Activated CD4-positive, alpha-beta T cell treated with anti-CD3 and anti-CD28 coated beads, Interleukin-2, amount 10 ng/mL, durations not matched to agents 24 days and 14 days (primary cell): ENCODE measurements at regions not wholly inside any gene's neighbourhood (a gene's known extent, or its start where the extent isn't known, plus 50 kb on each side); places are given as distances from the start of the nearest gene placed in this dataset.
A peak's percentile ranks its signal among the peaks of the same experiment; 100 is the strongest.
"Not testable (repeated sequence)": the region's sequence is repeated elsewhere in the genome, so short reads cannot be mapped to it uniquely, and the experiment has no call there.

Experiments used
- DNase-seq: peaks from one replicate; pipeline ENCODE4 v3.0.0; 2022
- H3K27ac Mint-ChIP-seq: one replicate; pipeline ENCODE4 v1.8.0; 2022; ENCODE audit warnings: mild to moderate bottlenecking, mixed read lengths
- H3K27me3 Mint-ChIP-seq: one replicate; pipeline ENCODE4 v1.8.0; 2022; ENCODE audit warnings: mixed read lengths
- H3K36me3 Mint-ChIP-seq: one replicate; pipeline ENCODE4 v1.8.0; 2022; ENCODE audit warnings: low read depth, mild to moderate bottlenecking, mixed read lengths
- H3K4me1 Mint-ChIP-seq: one replicate; pipeline ENCODE4 v1.8.0; 2021; ENCODE audit warnings: mixed read lengths
- H3K4me3 Mint-ChIP-seq: one replicate; pipeline ENCODE4 v1.8.0; 2022; ENCODE audit warnings: mild to moderate bottlenecking, moderate library complexity, mixed read lengths
- H3K9me3 Mint-ChIP-seq: one replicate; pipeline ENCODE4 v1.8.0; 2021; ENCODE audit warnings: mixed read lengths
- intact Hi-C: fragments of 100-400 bp; cut with micrococcal nuclease; formaldehyde crosslinking; loops from one replicate; pipeline ENCODE4 v1.15.1; 2023

DNA sequence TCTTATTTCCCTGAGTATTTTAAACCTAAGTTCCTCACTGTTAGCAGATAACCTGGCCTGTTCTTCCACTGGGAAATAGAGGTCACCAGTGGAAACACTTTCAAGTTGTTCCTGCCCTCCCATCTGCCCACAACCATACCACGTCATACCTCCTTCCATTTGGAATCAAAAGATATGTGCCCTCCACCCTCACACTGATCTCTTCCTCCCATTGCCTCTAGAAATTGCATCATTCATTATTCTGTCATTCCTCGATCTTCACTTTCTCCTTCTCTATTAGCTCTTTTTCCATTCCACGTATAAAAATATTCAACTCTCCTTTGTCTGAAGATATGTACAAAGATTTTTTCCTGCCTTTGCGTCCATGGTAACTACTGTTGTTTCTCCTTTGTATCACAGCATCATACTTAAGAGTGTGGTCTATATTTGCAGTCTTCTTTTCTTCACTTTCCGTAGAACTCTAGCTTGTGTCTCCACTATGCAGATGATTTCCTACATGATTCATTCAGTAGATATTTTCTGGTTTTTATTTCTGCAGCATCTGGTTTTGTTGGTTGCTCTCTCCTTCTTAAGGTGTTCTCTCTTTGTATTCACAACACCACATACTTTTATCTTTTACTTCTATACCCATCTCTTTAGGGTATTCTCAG lies 312.3 kb downstream of the REEP3 start:
- DNase-seq, result no peak
- H3K27me3 Mint-ChIP-seq, result peaks cover 2% of the 10 kb centered on the region
- H3K9me3 Mint-ChIP-seq, result no peaks in the 10 kb centered on the region
- no peak overlapping the region for H3K4me3 Mint-ChIP-seq
- H3K4me1 Mint-ChIP-seq, result no peaks in the 10 kb centered on the region
- no peak overlapping the region for H3K27ac Mint-ChIP-seq
- intact Hi-C loops, result no loop called here
- no peaks in the 10 kb centered on the region for H3K36me3 Mint-ChIP-seq

- H3K27me3 Mint-ChIP-seq, result peaks cover 2% of the 10 kb centered on the region
- no peak overlapping the region for H3K4me3 Mint-ChIP-seq
- no peak for DNase-seq
- no peak overlapping the region for H3K27ac Mint-ChIP-seq
- H3K36me3 Mint-ChIP-seq, result no peaks in the 10 kb centered on the region
- intact Hi-C loops, result no loop called here
- H3K4me1 Mint-ChIP-seq, result no peaks in the 10 kb centered on the region
- no peaks in the 10 kb centered on the region for H3K9me3 Mint-ChIP-seq
Measured at GRCh38 chr10:63836666-63837442, 315.7 kb downstream of the REEP3 start.

DNA sequence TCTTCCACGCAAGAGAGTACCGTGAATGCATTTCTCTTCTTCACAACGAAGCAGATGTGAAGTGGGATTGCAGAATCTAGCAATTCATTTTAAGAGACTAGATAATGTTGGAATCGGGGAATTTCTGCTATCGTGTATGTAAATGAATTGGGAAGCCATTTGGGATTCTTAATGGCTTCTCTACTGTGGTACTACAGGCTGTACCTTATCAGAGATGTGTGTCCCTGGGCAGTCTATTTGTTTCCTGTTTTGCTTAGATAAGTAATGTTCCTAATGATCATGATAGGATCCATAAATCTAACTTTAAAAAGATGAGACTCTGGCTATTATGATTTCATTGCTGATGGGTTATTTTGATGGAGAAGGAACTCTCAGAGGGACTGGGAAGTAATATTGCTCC lies 320.6 kb downstream of the REEP3 start:
- no peak for DNase-seq
- no peaks in the 10 kb centered on the region for H3K4me1 Mint-ChIP-seq
- intact Hi-C loops, result no loop called here
- no peak overlapping the region for H3K27ac Mint-ChIP-seq
- H3K4me3 Mint-ChIP-seq, result no peak overlapping the region
- no peaks in the 10 kb centered on the region for H3K36me3 Mint-ChIP-seq
- peaks cover 2% of the 10 kb centered on the region for H3K27me3 Mint-ChIP-seq
- H3K9me3 Mint-ChIP-seq, result no peaks in the 10 kb centered on the region

- Mint-ChIP-seq H3K4me1 (no peaks in the 10 kb centered on the region), H3K27me3 (no peaks in the 10 kb centered on the region), H3K9me3 (no peaks in the 10 kb centered on the region), H3K27ac (no peak overlapping the region), H3K36me3 (no peaks in the 10 kb centered on the region), H3K4me3 (no peak overlapping the region)
- intact Hi-C loops, result no loop called here
- DNase-seq, result no peak
Measured at GRCh38 chr10:63843107-63843506, 321.9 kb downstream of the REEP3 start.

GRCh38 chr10:63848871-63849270 lies 327.7 kb downstream of the REEP3 start:
- H3K9me3 Mint-ChIP-seq, H3K36me3 Mint-ChIP-seq, H3K4me1 Mint-ChIP-seq, H3K27me3 Mint-ChIP-seq, intact Hi-C loops, DNase-seq, H3K4me3 Mint-ChIP-seq, H3K27ac Mint-ChIP-seq: not testable (repeated sequence)

DNA sequence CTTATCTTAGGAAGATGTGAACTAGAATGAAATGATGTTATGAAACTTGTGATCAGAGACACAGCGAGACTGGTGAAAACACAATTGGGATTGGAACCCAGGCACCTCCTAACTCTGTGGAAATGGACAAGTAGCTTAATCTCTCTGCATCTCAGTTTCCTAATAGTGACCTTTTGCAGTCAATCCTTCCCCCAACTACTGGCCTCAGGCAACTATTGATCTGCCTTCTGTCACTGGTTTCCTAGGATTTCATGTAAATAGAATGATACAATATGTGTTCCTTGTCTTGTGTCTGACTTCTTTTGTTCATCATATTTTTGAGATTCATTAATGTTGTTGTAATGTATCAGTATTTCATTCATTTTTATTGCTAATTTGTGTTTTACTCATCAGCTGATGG lies 341.7 kb downstream of the REEP3 start:
- H3K27ac Mint-ChIP-seq, result no peak overlapping the region
- intact Hi-C loops, result no loop called here
- H3K36me3 Mint-ChIP-seq, result no peaks in the 10 kb centered on the region
- no peak for DNase-seq
- no peak overlapping the region for H3K4me3 Mint-ChIP-seq
- peaks cover 15% of the 10 kb centered on the region for H3K27me3 Mint-ChIP-seq
- H3K9me3 Mint-ChIP-seq, result peaks cover 2% of the 10 kb centered on the region
- peaks cover 5% of the 10 kb centered on the region for H3K4me1 Mint-ChIP-seq

GRCh38 chr10:63865210-63865609 lies 344.0 kb downstream of the REEP3 start:
- no peak for DNase-seq
- intact Hi-C loops, result no loop called here
- no peaks in the 10 kb centered on the region for H3K9me3 Mint-ChIP-seq
- H3K4me3 Mint-ChIP-seq, result no peak overlapping the region
- no peaks in the 10 kb centered on the region for H3K36me3 Mint-ChIP-seq
- H3K27ac Mint-ChIP-seq, result no peak overlapping the region
- peaks cover 5% of the 10 kb centered on the region for H3K4me1 Mint-ChIP-seq
- peaks cover 21% of the 10 kb centered on the region for H3K27me3 Mint-ChIP-seq

GRCh38 chr10:63866075-63866746 lies 345.0 kb downstream of the REEP3 start:
- H3K4me1 Mint-ChIP-seq, result peaks cover 5% of the 10 kb centered on the region
- H3K27ac Mint-ChIP-seq, result no peak overlapping the region
- H3K36me3 Mint-ChIP-seq, result no peaks in the 10 kb centered on the region
- H3K9me3 Mint-ChIP-seq, result no peaks in the 10 kb centered on the region
- peak; percentile 83 for DNase-seq
- H3K27me3 Mint-ChIP-seq, result peaks cover 21% of the 10 kb centered on the region
- H3K4me3 Mint-ChIP-seq, result no peak overlapping the region
- intact Hi-C loops, result no loop called here

DNA sequence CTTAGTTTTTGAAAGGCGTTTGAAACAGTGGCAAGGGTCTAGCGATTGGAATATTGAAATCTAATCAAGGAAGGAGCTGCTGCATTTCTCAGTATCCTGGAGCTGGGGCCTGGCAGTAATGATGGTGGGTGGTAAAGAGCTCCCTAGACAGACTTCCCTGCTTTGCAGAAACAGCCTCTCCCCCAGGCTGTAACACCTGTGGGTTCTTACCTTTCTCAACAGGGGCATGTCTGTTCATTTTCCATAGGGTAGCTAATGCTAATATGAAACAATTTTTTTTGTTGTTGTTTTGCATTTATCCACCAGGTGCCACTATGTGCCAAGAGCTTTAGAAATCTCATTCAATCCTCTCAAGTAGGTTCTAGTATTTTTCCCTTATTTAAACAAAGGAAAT lies 345.5 kb downstream of the REEP3 start:
- Mint-ChIP-seq H3K36me3 (no peaks in the 10 kb centered on the region), H3K4me1 (peaks cover 5% of the 10 kb centered on the region), H3K9me3 (no peaks in the 10 kb centered on the region), H3K27ac (no peak overlapping the region), H3K27me3 (peaks cover 21% of the 10 kb centered on the region), H3K4me3 (no peak overlapping the region)
- intact Hi-C loops, result no loop called here
- DNase-seq, result no peak

GRCh38 chr10:63878428-63878827 lies 357.2 kb downstream of the REEP3 start:
- H3K36me3 Mint-ChIP-seq, result no peaks in the 10 kb centered on the region
- intact Hi-C loops, result no loop called here

DNA sequence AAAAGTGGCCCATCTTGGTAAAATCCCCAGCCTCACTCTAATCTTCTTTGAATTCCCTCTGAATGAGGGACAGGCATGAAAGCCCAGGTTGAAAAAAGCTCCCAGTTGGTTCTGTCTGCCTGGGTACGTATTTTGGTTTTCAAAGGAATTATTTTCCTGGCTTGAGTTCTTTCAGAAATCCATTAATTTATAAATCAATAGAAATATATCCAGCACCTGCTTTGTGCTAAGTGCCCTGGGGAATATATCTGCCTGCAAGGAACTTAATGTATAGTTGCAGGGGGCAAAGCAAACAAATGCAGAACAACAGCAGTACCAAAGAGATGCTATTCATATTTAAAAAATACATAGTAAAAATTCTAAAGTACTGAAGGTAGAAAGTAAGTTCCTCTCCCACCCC lies 362.7 kb downstream of the REEP3 start:
- Mint-ChIP-seq H3K4me1 (no peaks in the 10 kb centered on the region), H3K27me3 (peaks cover 1% of the 10 kb centered on the region), H3K27ac (no peak overlapping the region), H3K9me3 (no peaks in the 10 kb centered on the region), H3K4me3 (no peak overlapping the region), H3K36me3 (no peaks in the 10 kb centered on the region)
- intact Hi-C loops, result no loop called here
- DNase-seq, result no peak

More at GRCh38 chr10:63878428-63878827, 357.2 kb downstream of the REEP3 start:
- Mint-ChIP-seq H3K27me3 (peaks cover 4% of the 10 kb centered on the region), H3K9me3 (peaks cover 4% of the 10 kb centered on the region), H3K27ac (no peak overlapping the region), H3K4me3 (no peak overlapping the region), H3K4me1 (no peaks in the 10 kb centered on the region)
- no peak for DNase-seq

GRCh38 chr10:63884426-63884825 lies 363.2 kb downstream of the REEP3 start:
- intact Hi-C loops, result no loop called here
- Mint-ChIP-seq H3K27ac (no peak overlapping the region), H3K36me3 (no peaks in the 10 kb centered on the region), H3K9me3 (no peaks in the 10 kb centered on the region), H3K27me3 (peaks cover 1% of the 10 kb centered on the region), H3K4me1 (no peaks in the 10 kb centered on the region), H3K4me3 (no peak overlapping the region)
- DNase-seq, result no peak

- H3K27me3 Mint-ChIP-seq, result peaks cover 1% of the 10 kb centered on the region
- no peaks in the 10 kb centered on the region for H3K4me1 Mint-ChIP-seq
- H3K4me3 Mint-ChIP-seq, result no peak overlapping the region
- intact Hi-C loops, result no loop called here
- H3K27ac Mint-ChIP-seq, result no peak overlapping the region
- no peaks in the 10 kb centered on the region for H3K9me3 Mint-ChIP-seq
- DNase-seq, result no peak
- H3K36me3 Mint-ChIP-seq, result no peaks in the 10 kb centered on the region
Measured at GRCh38 chr10:63885156-63885555, 364.0 kb downstream of the REEP3 start.

DNA sequence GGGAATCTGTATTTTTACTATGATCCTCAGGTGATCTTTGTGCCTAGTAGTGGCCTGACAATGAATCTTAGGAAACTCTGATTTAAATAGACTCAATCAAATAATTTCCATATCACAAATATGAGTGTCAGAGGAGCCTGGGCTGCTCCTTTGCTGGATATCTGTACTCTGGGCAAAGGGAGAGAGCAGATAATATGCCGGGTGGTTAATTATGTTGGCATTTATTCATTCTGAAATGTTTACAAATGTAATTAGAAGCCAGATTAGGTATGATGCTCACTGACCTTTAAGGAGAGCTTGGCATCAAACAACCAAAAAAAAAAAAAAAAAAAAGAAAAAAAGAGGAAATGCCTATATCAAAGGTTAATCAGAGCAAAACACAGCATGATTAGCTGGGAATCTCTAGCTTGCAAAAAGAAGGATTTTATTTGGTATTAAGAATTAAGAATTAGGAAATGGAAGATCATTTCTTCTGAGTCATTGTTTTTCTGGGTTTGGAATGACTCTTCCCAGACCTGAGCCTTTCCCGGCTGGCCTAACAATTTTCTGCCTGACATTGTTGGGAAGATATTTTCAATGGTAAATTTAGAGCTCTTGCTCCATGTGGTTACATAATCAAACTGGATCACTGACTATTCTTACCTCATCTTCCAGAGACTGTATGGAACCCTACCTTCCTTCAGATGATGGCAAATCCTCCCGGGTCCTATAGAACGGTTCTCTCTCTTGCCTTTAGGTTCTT lies 365.3 kb downstream of the REEP3 start:
- H3K4me3 Mint-ChIP-seq, result no peak overlapping the region
- no peak overlapping the region for H3K27ac Mint-ChIP-seq
- intact Hi-C loops, result no loop called here

More for the DNA sequence above, 365.3 kb downstream of the REEP3 start:
- Mint-ChIP-seq H3K27me3 (peaks cover 1% of the 10 kb centered on the region), H3K9me3 (no peaks in the 10 kb centered on the region), H3K4me1 (no peaks in the 10 kb centered on the region), H3K36me3 (no peaks in the 10 kb centered on the region)
- DNase-seq, result no peak
